Stimulated activated CD8-positive, alpha-beta memory T cell treated with anti-CD3 and anti-CD28 coated beads, Interleukin-12 subunit alpha, Interleukin-12 subunit beta, amount 100 ng/mL, for 24 hours (primary cell): ENCODE measurements at regions not wholly inside any gene's neighbourhood (a gene's known extent, or its start where the extent isn't known, plus 50 kb on each side); places are given as distances from the start of the nearest gene placed in this dataset.

ENCODE experiments used
- DNase-seq: peaks from one replicate; pipeline ENCODE4 v3.0.0-alpha.2; 2020; ENCODE audit errors: extremely low read depth

DNA sequence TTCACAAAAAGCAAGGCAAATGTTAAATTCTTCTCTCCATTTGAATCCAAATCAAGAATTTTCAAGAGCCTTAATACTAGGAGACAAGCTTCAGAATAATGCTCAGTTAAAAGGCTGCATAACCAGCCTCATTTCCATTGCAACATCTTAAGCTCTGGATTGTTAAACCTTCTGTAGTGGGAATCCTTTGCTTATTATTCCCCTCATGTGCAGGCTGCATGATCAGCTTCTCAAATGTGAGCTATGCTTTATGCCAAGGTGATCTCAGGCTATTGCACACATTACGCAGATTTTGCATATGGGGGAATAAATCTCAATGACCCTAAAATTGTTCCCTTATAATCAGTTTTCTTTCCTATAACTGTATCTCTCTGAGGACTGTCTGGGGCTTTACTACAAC, 71.7 kb upstream of the CCDC196 start:
- DNase-seq: no peak

DNA sequence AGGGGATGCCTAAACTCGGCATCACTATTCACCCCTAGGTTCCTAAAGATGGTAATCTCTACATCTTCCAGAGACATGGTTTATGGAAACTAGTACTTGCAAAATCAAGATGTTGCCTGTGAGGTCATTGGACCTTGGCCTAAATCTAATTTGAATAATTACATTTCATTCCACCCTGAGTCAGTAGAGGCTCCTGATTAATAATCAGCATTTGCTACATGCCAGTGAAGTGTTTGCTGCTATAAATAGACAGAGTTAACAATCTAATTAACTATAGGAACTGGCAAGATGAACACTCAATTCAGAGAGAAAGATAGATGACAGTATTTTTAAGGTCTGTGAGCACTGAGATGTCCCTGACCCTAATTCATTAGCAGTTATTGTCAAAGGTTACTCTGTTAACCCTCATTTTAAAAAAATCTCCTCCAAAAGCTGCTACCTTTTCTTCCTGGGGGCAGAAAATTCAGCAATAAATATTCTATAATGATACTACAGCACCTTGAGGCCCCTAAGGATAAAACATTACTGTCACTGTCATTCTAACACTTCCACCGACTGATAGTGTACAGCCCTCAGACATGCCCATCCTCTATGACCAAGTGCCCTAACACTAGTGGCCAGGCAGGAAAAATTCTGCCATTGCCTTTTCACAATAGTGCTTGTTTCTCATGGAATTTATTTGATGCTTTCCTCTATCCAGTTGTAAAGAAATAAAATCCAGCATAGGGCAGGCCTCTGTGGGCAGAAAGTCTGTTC, 65.7 kb upstream of the CCDC196 start:
- DNase-seq: no peak

DNA sequence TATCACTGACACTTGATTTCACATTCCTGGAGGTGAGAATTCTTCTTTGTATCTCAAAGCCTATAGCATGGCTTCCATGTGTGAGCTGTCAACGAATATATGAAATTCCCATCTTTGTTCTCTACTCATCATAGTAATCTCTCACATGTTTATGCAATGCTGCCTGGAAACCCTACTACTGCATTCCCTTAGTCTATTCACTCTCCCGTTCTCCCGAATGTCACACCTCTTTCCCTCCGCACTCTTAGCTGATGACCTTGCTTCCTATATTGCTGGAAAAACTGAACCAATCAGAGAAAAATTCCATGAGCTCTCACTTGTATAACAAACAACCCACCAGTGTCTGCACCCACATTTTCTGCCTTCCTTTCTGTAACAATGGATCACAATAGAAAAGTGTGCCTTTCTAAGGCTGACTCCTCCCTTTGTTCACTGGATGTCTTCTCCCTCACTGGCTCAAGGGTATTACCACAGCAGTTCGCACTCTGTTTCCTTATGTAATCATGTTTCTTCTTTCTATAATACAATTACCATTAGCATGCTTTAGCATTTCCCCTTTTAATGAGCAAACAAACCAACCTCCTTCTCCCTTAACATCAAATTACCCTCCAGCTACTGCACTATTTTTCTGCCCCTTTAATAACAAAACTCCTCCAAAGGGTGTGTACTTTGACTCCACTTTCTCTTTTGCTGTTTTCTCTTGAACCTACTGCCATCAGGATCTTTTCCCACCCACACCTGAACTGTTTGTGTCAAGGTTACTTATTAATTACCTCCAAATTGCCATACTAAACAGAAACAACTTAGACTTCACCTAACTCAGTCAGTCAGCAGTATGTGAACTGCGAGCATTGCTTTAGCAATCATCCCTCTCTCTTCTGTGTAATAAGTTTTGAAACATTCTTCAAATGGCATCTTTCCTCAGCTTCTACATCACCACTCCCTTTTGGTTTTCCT, 63.9 kb upstream of the CCDC196 start:
- DNase-seq: no peak

DNA sequence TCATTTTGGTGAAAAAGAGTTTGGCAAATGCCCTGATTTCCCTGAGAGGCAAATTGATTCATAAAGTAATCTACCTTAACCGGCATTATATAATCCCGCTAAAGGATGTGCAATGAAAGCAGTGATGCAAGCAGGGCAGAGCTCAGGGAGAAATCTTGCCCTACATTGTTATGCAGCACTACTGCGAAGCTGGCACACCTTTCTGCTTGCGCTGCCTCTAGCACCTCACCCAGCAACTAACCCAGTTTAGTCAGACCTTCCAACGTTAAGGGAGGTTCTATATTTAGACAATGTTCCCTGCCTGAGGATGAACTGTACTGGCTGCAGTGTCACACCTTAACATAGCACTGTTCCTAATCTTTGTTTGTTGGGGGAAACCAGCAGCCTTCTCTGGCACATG, 60.8 kb upstream of the CCDC196 start:
- DNase-seq: no peak

DNA sequence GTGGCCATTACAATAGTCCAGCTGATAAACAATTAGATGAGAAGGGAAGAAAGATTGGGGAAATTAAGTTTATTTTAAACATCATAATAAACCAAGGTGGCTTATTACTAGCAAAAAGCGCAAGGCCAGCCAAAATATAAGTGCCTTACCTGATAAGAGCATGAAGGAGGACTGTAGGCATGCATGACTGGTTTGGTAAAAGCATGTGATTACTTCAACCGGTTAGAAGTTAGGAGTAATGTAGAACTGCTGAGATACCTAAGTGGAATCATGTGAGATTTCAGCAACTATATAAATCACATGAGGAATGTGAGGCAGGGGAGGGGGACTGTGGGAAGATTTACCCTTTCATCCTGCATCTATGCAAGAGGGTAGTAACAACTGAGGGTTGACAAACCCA, 59.7 kb upstream of the CCDC196 start:
- no peak for DNase-seq

DNA sequence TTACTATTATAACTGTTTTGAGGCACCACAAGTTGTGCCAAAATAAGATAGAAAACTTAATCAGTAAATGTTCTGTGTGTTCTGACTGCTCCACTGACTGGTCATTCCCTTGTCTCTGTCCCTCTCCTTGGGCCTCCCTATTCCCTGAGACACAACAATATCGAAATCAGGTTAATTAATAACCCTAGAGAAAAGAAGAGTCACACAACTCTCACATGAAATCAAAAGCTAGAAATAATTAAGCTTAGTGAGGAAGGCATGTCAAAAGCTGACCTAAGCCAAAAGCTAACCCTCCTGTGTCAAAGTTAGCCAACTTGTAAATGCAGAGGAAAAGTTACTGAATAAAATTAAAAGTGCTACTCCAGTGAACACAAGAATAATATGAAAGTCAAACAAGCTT, 53.8 kb upstream of the CCDC196 start:
- DNase-seq: no peak

DNA sequence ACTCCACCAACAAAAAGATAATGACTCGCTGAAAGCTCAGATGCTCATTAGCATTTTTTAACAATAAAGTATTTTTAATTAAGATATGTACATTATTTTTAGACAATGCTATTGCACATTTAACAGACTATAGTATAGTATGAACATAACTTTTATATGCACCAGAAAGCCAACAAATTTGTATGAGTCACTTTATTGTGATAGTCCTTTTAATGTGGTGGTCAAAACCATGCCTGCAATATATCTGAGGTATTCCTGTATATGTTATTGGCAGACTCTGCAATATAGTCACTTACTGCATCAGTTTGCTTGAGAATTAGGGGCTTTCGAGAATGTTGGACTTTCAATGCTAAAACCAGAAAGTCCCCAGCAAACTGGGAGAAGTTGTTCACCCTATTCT, 51.7 kb upstream of the CCDC196 start:
- DNase-seq: no peak

DNA sequence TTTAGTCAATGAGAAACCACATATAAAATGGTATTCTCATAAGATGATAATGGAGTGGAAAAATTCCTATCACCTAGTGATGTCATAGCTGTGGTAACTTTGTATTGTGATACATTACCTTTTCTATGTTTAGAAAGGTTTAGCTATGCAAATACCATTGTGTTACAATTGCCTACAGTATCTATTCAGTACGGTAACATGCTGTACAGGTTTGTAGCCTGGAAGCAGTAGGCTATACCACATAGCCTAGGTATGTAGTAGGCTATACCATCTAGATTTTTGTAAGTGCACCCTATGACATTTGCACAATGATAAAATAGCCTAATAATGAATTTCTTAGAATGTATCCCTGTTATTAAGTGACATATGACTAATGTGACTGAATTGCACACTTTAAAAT, 50.5 kb upstream of the CCDC196 start:
- no peak for DNase-seq
